GM12864 (cell line): ENCODE measurements at regions not wholly inside any gene's neighbourhood (a gene's known extent, or its start where the extent isn't known, plus 50 kb on each side); places are given as distances from the start of the nearest gene placed in this dataset.

Experiments used
- DNase-seq: peaks from one replicate; pipeline ENCODE4 v3.0.0-alpha.2; 2011; ENCODE audit warnings: low read depth
- H3K4me3 ChIP-seq: 2 replicates; pipeline ENCODE4 v1.5.1; 2011; ENCODE audit warnings: mild to moderate bottlenecking, low read depth, low read length, control low read depth
- TF ChIP-seq, protein P1 (sequence below): IDR thresholded peaks from 2 replicates; pipeline ENCODE4 v1.5.1; 2011; ENCODE audit warnings: low read depth, mild to moderate bottlenecking, moderate library complexity, low read length, control low read depth, inconsistent platforms; ENCODE audit errors: missing control alignments

DNA sequence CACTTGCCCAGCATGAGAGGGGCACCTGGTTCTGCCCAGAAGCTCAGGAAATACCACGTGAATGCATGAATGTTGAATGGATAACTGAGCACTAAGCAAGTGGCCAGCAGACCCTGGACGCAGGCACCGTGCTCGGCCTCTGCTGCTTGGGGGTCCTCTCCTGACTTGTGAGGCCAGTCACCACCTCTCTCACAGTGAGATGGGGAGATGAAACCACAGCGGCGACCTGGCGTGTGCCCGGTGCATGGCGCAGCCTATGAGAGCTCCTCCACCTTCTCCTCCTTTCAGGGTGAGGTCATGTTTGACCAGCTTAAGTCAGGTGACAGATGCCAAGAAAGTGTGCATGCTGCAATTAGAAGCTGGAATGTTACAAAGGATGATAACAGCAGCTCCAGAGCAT lies 75.5 kb downstream of the HMX1 start:
- TF ChIP-seq, protein P1, sequence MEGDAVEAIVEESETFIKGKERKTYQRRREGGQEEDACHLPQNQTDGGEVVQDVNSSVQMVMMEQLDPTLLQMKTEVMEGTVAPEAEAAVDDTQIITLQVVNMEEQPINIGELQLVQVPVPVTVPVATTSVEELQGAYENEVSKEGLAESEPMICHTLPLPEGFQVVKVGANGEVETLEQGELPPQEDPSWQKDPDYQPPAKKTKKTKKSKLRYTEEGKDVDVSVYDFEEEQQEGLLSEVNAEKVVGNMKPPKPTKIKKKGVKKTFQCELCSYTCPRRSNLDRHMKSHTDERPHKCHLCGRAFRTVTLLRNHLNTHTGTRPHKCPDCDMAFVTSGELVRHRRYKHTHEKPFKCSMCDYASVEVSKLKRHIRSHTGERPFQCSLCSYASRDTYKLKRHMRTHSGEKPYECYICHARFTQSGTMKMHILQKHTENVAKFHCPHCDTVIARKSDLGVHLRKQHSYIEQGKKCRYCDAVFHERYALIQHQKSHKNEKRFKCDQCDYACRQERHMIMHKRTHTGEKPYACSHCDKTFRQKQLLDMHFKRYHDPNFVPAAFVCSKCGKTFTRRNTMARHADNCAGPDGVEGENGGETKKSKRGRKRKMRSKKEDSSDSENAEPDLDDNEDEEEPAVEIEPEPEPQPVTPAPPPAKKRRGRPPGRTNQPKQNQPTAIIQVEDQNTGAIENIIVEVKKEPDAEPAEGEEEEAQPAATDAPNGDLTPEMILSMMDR, result no peak
- H3K4me3 ChIP-seq, result no peak overlapping the region
- no peak for DNase-seq

DNA sequence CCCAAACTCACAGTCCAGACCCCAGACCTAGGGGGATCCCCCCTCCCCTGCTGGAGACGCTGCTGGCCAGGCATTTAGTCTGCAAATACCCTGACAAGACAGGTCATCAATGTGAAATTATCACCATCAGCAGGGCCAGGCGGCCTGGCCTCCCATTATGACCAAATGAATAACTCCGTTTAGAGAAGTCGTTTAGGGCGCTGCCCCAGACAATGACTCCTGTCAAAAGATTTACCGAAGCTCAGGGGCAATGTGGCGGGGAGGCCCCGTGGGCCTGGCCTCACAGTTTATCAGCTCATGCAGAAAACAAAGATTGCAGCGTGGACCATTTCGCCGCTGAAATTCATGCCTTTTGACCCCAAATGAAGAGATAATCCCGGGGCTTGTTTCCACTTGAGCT lies 76.5 kb downstream of the HMX1 start:
- H3K4me3 ChIP-seq, result no peak overlapping the region
- TF ChIP-seq, protein P1, result no peak
- no peak for DNase-seq

GRCh38 chr4:8794491-8794890 lies 77.1 kb downstream of the HMX1 start:
- H3K4me3 ChIP-seq, result no peak overlapping the region
- TF ChIP-seq, protein P1, result no peak
- DNase-seq, result no peak

- H3K4me3 ChIP-seq, result no peak overlapping the region
- TF ChIP-seq, protein P1, result no peak
- DNase-seq, result no peak
These were observed 78.0 kb downstream of the HMX1 start for GRCh38 chr4:8793571-8794160.

- TF ChIP-seq, protein P1, result no peak
These were observed 79.1 kb downstream of the HMX1 start for GRCh38 chr4:8792491-8792890.

GRCh38 chr4:8791609-8792008 lies 80.0 kb downstream of the HMX1 start:
- no peak for DNase-seq
- TF ChIP-seq, protein P1, result no peak
- no peak overlapping the region for H3K4me3 ChIP-seq

More at GRCh38 chr4:8792491-8792890, 79.1 kb downstream of the HMX1 start:
- no peak for DNase-seq
- no peak overlapping the region for H3K4me3 ChIP-seq

DNA sequence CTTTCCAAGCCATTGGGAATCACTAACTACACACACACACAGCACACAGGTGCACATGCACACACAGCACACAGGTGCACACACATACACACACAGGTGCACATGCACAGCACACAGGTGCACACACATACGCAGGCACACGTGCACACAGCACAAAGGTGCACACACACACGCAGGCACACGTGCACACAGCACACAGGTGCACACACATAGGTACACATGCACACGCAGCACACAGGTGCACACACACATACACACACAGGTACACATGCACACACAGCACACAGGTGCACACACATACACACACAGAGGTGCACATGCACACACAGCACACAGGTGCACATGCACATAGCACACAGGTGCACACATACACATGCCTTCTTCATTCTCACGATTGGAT lies 80.9 kb downstream of the HMX1 start:
- DNase-seq, result no peak
- H3K4me3 ChIP-seq, result no peak overlapping the region
- TF ChIP-seq, protein P1, result no peak
